COR-L47 (cell line): ENCODE measurements at regions not wholly inside any gene's neighbourhood (a gene's known extent, or its start where the extent isn't known, plus 50 kb on each side); places are given as distances from the start of the nearest gene placed in this dataset.
"Not testable (repeated sequence)": the region's sequence is repeated elsewhere in the genome, so short reads cannot be mapped to it uniquely, and the experiment has no call there.

Experiments used
- DNase-seq: peaks from one replicate; lab custom pipeline; 2025; lab: John Stamatoyannopoulos, UW

DNA sequence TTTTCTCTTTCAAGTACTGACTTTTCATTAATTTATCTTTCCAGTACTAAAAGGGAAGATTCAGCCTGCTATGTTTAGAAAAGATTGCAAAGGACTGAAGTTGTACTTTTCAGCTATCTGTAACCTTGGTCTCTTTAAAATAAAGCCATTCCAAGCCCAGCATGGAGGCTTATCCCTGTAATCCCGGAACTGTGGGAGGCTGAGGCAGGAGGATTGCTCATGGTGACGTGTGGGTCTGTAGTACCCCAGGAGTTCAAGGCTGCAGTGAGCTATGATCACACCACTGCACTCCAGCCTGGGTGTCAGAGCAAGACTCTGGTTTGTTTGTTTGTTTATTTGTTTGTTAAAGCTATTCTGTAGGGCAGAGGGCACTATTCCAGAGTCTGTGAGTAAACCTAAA is 50.6 kb upstream of the TMEM170B start:
- DNase-seq = no peak

DNA sequence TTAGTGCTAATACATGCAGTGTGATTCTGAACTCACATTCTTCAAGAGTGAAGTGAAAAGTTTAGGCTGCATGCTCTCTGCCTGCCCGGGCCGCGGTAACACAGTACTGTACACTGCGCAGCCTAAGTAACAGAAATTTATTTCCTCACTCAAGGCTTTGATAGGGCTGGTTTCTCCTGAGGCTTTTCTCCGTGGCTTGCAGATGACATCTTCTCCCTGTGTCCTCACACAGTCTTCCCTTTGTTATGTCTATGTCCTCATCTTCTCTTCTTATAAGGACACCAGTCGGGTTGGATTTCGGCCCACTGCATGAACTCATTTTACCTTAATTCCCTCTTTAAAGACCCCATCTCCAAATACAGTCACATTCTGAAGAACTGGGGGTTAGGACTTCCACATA is 51.1 kb upstream of the TMEM170B start:
- DNase-seq = no peak

DNA sequence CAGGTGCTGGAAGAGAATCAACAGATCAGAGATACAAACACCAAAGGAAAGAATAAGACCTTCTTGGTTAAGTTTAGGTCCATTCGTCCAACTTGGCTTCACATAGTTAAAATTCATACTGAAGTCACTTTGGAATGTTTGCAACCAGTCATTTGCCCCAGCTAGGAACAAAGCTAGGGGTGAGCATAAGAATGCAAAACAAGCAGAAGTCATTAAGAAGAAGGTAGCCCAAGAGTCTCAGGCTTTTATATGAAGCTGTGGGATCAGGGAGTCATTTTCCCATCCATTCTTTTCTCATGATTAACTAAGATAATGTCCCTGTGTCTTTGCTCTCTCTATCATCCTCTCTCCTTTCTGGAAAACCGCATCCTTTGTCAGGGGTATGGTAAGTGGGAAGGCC is 51.5 kb upstream of the TMEM170B start:
- DNase-seq = no peak

DNA sequence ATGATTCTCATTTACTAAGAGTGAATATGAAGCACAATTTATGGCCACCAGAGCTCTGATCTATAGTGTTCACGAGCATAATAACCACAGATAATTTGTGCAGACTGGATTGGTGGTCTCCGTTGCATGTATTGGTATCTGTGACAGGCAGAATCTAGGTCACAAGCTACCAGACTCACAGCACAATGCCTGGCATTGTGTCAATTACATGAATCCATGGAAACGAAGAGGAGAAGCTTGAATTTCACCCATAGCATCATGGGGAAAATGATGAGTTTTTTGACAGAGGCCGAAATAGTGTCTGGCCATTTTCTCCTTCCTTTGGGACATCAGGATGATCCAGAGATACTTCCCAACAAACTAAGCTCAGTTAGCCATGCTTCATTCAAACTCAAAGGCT is 52.3 kb upstream of the TMEM170B start:
- DNase-seq = no peak

DNA sequence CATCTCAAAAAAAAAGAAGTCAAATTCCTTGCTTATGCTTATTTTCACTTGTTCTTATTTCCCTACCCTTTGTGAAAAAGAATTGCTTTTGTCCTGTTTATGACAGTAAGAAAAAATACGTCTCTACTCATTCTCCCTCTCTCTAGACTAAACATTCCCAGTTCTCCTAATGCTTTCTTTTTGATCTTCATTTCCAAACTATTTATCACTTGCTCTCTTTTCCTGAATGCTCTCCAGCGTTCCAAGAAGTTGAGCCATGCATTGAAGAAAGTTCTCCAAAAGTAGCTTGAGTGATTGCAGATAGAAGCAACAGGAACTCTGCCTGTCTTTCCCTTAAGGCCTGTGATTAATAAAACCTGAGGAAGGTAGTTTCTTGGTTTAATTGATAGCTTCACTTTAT is 53.1 kb upstream of the TMEM170B start:
- no peak for DNase-seq

- no peak for DNase-seq
Measured at GRCh38 chr6:11482616-11483015, 54.9 kb upstream of the TMEM170B start.

DNA sequence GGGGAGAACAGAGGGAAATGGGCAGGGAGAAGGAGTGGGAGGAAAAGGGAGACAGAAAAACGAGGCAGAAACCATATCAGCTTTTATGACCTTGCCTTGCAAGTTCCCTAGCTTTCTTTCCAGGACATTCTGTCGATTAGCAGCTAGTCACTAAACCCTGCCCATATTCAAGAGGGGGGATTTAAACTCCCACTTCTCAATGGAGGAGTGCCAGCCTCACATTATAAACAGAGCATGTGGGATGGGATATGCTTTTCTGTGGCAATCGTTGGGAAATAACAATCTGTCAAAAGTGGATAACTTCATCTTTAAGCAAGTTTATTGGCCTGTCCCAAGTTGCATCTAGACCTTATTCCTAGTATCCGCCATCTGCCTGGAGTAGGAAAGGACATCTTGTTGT is 57.0 kb upstream of the TMEM170B start:
- no peak for DNase-seq

DNA sequence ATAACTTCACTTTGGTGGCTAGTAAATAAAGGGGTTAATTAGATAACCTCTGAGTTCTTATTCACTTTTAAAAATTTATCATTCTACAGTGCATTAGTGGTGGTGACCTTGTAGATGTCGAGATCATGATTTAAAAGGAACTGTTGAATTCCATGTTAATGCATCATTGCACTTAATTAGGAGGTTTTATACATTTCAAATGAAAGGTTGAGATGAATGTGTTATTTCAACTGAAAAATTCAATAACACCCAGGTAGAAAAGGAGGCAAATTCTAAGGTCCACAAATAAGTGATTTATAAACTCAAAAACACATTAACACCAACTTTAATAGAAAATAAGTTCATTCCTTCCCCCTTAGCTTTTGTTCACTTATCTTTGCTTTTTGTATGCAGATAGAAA is 58.3 kb upstream of the TMEM170B start:
- no peak for DNase-seq

- no peak for DNase-seq
Measured at GRCh38 chr6:11478586-11478985, 59.0 kb upstream of the TMEM170B start.

- no peak for DNase-seq
Measured at GRCh38 chr6:11475016-11475415, 62.5 kb upstream of the TMEM170B start.

DNA sequence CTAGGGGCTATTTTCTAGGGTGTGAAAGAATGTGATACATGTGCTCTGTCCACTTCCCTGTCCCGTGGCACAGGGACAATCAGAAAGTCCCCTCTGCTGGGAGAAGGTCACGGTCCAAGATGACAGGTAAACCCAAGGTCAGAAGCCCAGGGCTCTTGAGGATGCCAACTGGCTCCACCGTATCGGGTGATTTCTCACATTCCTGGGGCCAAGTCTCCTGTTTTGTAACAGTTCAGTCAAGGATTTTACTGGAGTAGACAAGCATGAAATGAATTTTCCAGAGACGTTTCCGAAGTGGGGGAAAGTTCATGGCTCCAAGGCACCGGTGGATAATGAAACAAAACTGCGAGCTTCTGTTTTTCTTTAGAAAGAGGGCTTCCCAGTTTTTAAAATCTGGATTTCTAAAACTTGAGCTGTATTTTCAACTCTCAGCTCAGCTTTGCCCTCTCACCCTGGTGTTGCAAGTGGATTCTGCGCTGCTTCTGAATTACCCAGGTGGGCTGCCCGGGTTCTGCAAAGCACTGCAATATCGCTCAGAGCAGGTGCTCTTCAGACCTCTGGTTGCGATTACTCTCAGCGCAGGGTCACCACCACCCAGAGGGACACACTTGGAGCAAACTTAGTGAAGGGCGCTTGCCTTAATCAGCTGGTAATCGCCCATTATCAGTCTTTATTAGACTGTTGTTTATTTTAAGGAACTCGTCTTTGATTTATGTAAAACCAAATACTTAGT is 64.4 kb upstream of the TMEM170B start:
- DNase-seq = no peak

- no peak for DNase-seq
Measured at GRCh38 chr6:11471261-11471660, 66.3 kb upstream of the TMEM170B start.

DNA sequence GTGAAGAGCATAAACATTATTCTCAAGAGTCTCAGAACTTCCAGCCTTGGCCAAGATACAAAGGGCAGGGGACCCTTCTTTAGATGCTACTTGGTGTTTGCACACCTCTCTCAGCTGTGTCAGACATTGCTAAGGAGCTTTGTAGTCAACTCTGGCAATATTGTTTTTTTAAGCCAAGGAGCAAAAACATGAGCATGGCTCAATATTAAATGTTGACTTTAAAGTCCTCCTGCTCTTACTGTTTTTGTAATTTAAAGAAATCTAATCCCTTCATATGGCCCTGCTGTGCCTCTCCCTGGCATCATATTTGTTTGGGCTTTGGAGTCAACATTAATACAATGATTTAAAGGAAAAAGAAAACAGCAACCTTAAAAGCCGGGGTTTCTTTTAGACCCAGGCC is 67.9 kb upstream of the TMEM170B start:
- no peak for DNase-seq

GRCh38 chr6:11468271-11468670 is 69.3 kb upstream of the TMEM170B start:
- DNase-seq = not testable (repeated sequence)

DNA sequence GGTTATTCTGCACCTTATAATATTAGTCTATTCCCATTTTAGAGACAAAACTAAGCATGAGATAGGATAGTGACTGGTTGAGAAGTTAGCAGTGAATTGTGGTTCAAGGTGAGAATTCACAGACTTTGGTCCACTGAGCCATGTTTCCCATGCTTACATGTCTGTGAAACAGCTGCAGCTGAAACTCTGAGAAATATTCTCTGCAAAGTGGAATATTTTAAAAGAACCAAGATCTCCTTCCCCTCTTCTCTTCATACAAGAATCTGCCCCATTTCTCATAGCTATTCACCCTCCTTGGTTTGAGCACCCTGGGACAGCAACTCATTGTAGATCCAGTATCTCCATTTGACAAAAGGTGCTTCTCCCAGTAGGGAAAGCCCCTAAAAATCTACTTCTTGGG is 70.2 kb upstream of the TMEM170B start:
- no peak for DNase-seq

GRCh38 chr6:11463398-11463780 is 74.2 kb upstream of the TMEM170B start:
- DNase-seq = no peak

DNA sequence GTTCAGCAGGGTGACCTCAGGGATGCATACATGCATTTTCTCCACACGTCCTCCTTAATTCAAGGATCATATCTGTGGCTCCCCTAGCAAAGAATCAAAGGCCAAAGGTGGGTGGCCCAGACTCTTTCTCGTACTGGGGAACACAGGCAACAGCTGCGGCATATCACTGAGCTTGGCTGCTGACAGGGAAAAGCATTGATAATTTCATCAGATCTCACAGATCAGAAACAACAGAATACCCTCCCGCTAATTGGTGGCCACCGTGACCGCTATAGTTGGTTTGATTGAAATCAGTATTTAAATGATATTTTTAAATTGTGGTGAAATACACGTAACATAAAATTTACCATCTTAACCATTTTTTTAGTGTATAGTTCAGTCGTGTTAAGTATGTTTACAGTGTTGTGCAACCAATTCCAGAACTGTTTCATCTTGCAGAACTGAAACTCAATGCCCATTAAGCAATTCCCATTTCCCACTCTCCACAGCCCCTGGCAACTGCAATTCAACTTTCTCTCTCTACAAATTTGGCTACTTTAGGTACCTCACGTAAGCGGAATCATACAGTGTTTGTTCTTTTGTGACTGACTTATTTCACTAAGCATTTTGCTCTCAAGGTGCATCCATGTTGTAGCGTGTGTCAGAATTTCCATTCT is 74.7 kb upstream of the TMEM170B start:
- DNase-seq = no peak

- DNase-seq = no peak
Measured at GRCh38 chr6:11460837-11461661, 76.5 kb upstream of the TMEM170B start.

GRCh38 chr6:11460001-11460668 is 77.4 kb upstream of the TMEM170B start:
- DNase-seq = no peak

- no peak for DNase-seq
Measured at GRCh38 chr6:11459079-11459610, 78.4 kb upstream of the TMEM170B start.

DNA sequence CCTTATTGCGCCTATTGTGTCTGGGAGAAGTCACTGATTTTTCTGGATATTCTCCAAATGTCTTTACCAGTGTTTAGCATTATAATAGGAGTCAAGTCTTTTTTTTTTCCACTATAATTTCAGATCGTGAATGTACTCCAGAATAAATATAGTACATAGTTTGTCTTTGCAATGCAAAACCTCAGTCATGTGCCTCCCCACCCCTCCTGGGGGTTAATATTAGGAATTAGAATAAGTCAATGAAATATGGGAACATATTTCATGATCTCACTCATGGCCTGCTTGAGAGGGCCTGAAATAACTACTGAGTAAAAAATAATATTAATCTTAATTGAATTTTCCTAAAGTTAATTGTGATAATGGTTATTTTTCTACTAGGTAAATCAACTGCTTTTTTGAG is 79.0 kb upstream of the TMEM170B start:
- no peak for DNase-seq

DNA sequence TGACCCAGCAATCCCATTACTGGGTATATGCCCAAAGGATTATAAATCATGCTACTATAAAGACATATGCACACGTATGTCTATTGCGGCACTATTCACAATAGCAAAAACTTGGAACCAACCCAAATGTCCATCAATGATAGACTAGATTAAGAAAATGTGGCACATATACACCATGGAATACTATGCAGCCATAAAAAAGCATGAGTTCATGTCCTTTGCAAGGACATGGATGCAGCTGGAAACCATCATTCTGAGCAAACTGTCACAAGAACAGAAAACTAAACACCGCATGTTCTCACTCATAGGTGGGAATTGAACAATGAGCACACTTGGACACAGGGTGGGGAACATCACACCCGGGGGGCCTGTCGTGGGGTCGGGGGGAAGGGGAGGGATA is 80.1 kb upstream of the TMEM170B start:
- not testable (repeated sequence) for DNase-seq
